ENCODE measurements at regions not wholly inside any gene's neighbourhood (a gene's known extent, or its start where the extent isn't known, plus 50 kb on each side); places are given as distances from the start of the nearest gene placed in this dataset.

GRCh38 chr5:161042443-161042842, 190.4 kb upstream of the ATP10B start:
- TF ChIP-seq CTCF (IDR thresholded peaks at IDR 0.05): no peak
- TF ChIP-seq POLR2A (IDR thresholded peaks at IDR 0.05): no peak

Measured in adrenal gland (tissue), 5 donors.